Lower leg skin (tissue), 4 donors: ENCODE measurements at regions not wholly inside any gene's neighbourhood (a gene's known extent, or its start where the extent isn't known, plus 50 kb on each side); places are given as distances from the start of the nearest gene placed in this dataset.

Source experiments
- DNase-seq, 2 donors: peaks; one replicate each; pipeline ENCODE4 v3.0.0-alpha.2; 2019; ENCODE audit warnings: low spot score in 2 of 2
- H3K4me3 ChIP-seq: fragments of 200-600 bp; sonication (generic); 2 replicates; pipeline ENCODE4 v1.5.1; 2017; ENCODE audit warnings: mild to moderate bottlenecking, low read depth; ENCODE audit not compliant: poor library complexity, severe bottlenecking
- POLR2A ChIP-seq, 2 donors: fragments of 450-650 bp; IDR thresholded peaks; one replicate each; pipeline ENCODE4 v1.6.1; 2016 to 2017; ENCODE audit warnings: antibody characterized with exemption in 2 of 2, mild to moderate bottlenecking in 1 of 2, moderate library complexity in 1 of 2
- WGBS, 2 donors: methylation state at CpG; one replicate each; pipeline ENCODE4 v1.1.5; 2018; 5-methylcytosine and 5-hydroxymethylcytosine counted together
- intact Hi-C: fragments of 100-400 bp; cut with DNase I; formaldehyde crosslinking; loops from one replicate; pipeline ENCODE4 v1.15.0; 2023; ENCODE audit warnings: low total_unique reads
- TF ChIP-seq, protein P1 (sequence below), 3 donors: fragments of 450-650 bp; IDR thresholded peaks; one replicate each; pipeline ENCODE4 v1.5.1; 2016; ENCODE audit warnings: antibody characterized with exemption in 3 of 3, mild to moderate bottlenecking in 3 of 3, moderate library complexity in 2 of 3

DNA sequence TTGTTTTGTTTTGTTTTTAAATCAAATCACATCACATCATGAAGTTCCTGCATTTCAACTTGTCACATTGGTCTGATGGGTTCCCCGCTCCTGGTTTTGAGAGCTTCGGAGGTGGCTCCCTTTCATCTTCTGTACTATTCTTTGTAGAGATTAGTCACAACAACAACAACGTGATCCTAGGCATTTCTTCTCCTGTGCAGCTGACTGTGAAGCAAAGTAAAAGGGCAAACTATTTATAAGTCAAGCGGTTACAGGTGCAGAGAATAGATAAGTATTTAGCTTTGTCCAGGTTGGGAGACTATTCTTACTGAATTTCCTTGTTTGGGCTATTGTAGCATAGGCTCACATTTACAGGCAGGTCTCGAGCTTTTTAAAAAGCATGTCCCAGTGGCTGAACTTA, 197.7 kb upstream of the CDKN2B start:
- TF ChIP-seq, protein P1, sequence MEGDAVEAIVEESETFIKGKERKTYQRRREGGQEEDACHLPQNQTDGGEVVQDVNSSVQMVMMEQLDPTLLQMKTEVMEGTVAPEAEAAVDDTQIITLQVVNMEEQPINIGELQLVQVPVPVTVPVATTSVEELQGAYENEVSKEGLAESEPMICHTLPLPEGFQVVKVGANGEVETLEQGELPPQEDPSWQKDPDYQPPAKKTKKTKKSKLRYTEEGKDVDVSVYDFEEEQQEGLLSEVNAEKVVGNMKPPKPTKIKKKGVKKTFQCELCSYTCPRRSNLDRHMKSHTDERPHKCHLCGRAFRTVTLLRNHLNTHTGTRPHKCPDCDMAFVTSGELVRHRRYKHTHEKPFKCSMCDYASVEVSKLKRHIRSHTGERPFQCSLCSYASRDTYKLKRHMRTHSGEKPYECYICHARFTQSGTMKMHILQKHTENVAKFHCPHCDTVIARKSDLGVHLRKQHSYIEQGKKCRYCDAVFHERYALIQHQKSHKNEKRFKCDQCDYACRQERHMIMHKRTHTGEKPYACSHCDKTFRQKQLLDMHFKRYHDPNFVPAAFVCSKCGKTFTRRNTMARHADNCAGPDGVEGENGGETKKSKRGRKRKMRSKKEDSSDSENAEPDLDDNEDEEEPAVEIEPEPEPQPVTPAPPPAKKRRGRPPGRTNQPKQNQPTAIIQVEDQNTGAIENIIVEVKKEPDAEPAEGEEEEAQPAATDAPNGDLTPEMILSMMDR (IDR thresholded peaks at IDR 0.05) = no peak
- no peak for TF ChIP-seq POLR2A (IDR thresholded peaks at IDR 0.05)
- H3K4me3 ChIP-seq = no peak overlapping the region
- 82 to 87% methylated on average over 5 of the region's 5 CpGs for WGBS, 2 donors
- DNase-seq = no peak
- intact Hi-C loops = no loop called here

DNA sequence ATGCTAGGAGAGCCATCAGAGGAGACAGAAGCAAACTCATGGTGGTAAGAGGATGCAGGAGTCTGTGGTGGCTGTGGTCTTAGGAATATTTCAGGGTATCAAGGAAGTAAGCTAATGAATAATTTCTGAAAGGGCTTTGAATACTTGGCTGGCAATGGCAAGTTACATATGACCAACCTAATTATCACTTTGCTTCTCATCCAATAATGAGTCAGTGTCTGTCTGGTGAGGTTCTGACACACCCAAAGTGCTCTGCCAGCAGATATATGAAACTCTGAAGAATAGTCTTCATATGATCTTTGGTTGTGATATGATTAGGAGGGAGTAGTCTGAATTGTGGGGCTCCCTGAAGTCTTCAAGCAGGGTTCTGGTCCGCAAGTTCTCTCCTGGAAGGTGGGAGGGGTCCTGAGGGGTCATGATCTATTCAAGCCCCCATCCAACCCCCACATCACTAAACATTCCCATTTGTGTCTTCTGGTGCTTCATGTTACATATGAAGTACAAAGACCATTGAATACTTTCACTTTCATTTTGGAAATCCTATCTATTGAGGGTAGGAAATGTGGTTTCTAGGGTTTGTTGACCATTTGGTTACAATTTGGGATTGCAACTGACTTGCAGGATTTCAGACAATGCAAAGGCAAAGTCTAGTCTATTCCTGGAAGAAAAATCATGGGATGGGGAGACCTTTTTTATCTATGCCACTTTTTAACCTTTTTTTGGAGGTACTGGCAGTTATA, 199.9 kb upstream of the CDKN2B start:
- TF ChIP-seq, protein P1 (IDR thresholded peaks at IDR 0.05) = no peak
- no peak for TF ChIP-seq POLR2A (IDR thresholded peaks at IDR 0.05)
- intact Hi-C loops = no loop called here
- no peak overlapping the region for H3K4me3 ChIP-seq
- WGBS, 2 donors = 43 to 52% methylated on average over 1 of the region's 1 CpG
- DNase-seq = no peak

DNA sequence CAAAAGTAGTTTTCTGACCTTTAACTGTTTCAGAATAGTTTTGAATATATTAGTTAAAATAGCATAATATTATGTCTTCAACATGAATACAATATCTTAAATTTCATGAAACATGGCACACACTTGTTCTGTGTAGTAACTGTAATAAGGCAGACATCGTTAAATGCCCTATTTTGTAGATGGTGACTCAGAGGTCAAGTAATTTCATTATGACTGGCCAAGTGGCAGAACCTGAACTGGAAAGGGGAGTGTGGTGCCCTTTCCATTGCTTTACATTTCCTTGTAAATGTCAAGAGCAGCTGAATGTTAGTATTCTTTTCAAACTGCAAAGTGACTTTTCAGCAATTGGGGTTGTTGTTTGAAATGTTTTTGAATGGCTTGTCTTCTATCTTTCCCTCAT, 201.2 kb upstream of the CDKN2B start:
- DNase-seq = no peak
- no peak for TF ChIP-seq POLR2A (IDR thresholded peaks at IDR 0.05)
- TF ChIP-seq, protein P1 (IDR thresholded peaks at IDR 0.05) = no peak
- WGBS, 2 donors = 30 to 44% methylated on average over 1 of the region's 1 CpG
- intact Hi-C loops = no loop called here
- no peak overlapping the region for H3K4me3 ChIP-seq

DNA sequence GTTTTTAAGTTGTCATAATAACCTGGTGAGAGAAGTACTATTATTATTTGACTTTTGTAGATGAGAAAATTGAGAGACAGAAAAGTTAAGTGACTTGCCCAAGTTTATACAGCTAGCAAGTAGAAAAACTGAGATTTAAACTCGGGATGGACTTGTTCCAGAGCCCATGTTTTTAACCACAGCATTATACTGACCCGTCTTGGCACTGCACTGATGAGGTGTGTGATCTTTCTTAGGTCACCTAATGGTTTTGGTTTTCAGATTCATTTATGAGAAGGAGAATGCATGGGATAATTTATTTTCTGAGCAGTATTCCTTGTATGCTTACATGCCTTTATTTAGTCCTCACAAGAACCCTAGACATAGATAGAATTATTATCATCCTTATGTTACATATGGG, 201.8 kb upstream of the CDKN2B start:
- TF ChIP-seq POLR2A (IDR thresholded peaks at IDR 0.05) = no peak
- TF ChIP-seq, protein P1 (IDR thresholded peaks at IDR 0.05) = no peak
- DNase-seq = no peak
- 79 to 85% methylated on average over 2 of the region's 2 CpGs for WGBS, 2 donors
- intact Hi-C loops = no loop called here
- no peak overlapping the region for H3K4me3 ChIP-seq

DNA sequence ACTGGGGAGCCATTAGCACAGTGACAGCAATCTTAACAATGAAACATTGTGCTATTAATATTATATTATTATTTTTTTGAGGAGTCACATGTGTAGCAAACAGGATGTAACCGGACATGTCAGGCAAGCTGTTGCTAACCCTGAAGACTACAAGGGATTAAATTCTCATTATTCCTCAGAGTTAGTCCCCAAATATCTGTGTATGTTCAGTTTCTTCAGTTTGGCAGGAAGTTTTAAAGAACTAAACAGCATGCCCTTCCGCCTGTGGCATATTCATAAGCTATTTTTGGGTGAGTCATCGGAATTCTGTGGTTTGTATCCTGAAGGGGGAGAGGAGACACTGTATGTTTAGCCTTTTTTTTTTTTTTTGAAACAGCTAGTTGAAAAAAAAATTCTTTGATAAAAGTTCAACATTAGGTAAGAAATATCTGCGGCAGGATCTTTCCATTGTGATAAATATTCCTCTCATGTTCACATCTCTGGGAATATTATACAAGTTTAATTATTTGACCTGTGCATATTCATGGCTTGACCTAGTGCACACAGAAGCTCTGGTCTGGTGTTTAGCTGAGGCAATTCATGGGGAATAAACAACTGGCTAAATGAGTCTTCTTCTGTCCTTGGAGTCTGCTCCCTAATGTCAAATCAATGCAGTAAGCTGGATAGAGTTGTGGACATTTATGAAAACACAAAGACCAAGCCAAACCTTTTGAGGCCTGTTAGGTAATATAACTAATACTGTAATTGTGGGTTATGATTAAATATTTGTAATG, 202.7 kb upstream of the CDKN2B start:
- no peak for DNase-seq
- WGBS, 2 donors = 18 to 29% methylated on average over 4 of the region's 4 CpGs
- no peak overlapping the region for H3K4me3 ChIP-seq
- intact Hi-C loops = no loop called here
- TF ChIP-seq, protein P1 (IDR thresholded peaks at IDR 0.05) = no peak
- no peak for TF ChIP-seq POLR2A (IDR thresholded peaks at IDR 0.05)
